Right lobe of liver (tissue), 4 donors: ENCODE measurements at regions not wholly inside any gene's neighbourhood (a gene's known extent, or its start where the extent isn't known, plus 50 kb on each side); places are given as distances from the start of the nearest gene placed in this dataset.

Experiments
- CTCF ChIP-seq, 4 donors: fragments of 200-600 bp in 3 of 4; fragments of 450-650 bp in 1 of 4; IDR thresholded peaks; one replicate each; pipeline versions ENCODE4 v1.5.1 to v1.8.0; 2016 to 2022; ENCODE audit warnings: antibody characterized with exemption in 4 of 4, mild to moderate bottlenecking in 2 of 4
- POLR2A ChIP-seq: fragments of 450-650 bp; IDR thresholded peaks from one replicate; pipeline ENCODE4 v1.6.1; 2017; ENCODE audit warnings: antibody characterized with exemption, mild to moderate bottlenecking
- donor health status: DM: no; HTN: no; CAD: no.
- donor health status: DM: no; HTN: no; CAD: no.
- donor health status: DM: no; HTN: yes; CAD: no.

DNA sequence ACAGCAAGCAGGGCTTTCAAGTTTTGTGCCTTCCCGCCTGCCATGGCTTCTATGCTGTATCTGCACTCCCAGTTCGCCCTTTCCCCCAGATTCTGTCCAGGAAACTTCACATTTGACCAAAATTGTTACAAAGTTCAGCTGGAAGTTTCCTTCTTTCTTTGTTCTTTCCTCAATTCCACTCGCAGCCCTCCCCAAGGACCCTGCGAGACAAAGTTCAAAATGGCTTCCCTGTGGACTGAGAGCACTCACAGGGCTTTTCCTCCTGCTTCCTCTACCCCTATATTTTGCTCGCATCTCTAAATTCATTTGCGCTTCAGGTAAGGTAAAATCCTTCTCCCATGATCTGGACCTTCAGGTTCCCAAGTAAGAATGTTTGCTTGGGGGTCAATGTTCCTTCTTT is 1348.4 kb upstream of the B3GALT2 start:
- TF ChIP-seq CTCF (IDR thresholded peaks at IDR 0.05), result no peak
- no peak for TF ChIP-seq POLR2A
